GM23338 (cell line): ENCODE measurements at regions not wholly inside any gene's neighbourhood (a gene's known extent, or its start where the extent isn't known, plus 50 kb on each side); places are given as distances from the start of the nearest gene placed in this dataset.

ENCODE experiments used
- ATAC-seq: fragments of 200-7000 bp; cut with Tn5 transposase; 3 replicates; pipeline ENCODE4 v1.9.1; 2020
- DNase-seq: peaks from one replicate; pipeline ENCODE4 v3.0.0-alpha.2; 2015; ENCODE audit warnings: low spot score
- H2AFZ ChIP-seq: fragments of 200-600 bp; sonication (generic); 2 replicates; pipeline ENCODE4 v1.8.0; 2016; ENCODE audit warnings: antibody characterized with exemption, mild to moderate bottlenecking, moderate library complexity
- H3F3A ChIP-seq: fragments of 200-600 bp; sonication (generic); replicated peaks from 2 replicates; pipeline ENCODE4 v1.8.0; 2017; ENCODE audit warnings: antibody characterized with exemption, mixed run types, low read depth
- H3K27ac ChIP-seq: fragments of 200-600 bp; sonication (generic); 2 replicates; pipeline ENCODE4 v1.6.1; 2016; ENCODE audit warnings: low read depth
- H3K27me3 ChIP-seq: fragments of 200-600 bp; sonication (generic); 2 replicates; pipeline ENCODE4 v1.8.0; 2016; ENCODE audit warnings: mild to moderate bottlenecking, mixed run types, moderate library complexity; ENCODE audit not compliant: insufficient read depth
- H3K36me3 ChIP-seq: fragments of 200-600 bp; sonication (generic); 2 replicates; pipeline ENCODE4 v1.8.0; 2016; ENCODE audit warnings: mild to moderate bottlenecking; ENCODE audit not compliant: insufficient read depth
- H3K4me1 ChIP-seq: fragments of 200-600 bp; sonication (generic); 2 replicates; pipeline ENCODE4 v1.8.0; 2016; ENCODE audit warnings: mild to moderate bottlenecking, moderate library complexity; ENCODE audit not compliant: insufficient read depth
- H3K4me2 ChIP-seq: fragments of 200-600 bp; sonication (generic); 2 replicates; pipeline ENCODE4 v1.7.1; 2017; ENCODE audit warnings: mixed run types
- H3K4me3 ChIP-seq: fragments of 200-600 bp; sonication (generic); 2 replicates; pipeline ENCODE4 v1.6.1; 2016; ENCODE audit warnings: mixed run types
- H3K79me2 ChIP-seq: fragments of 200-600 bp; sonication (generic); replicated peaks from 2 replicates; pipeline ENCODE4 v1.8.0; 2017; ENCODE audit warnings: mild to moderate bottlenecking; ENCODE audit not compliant: insufficient read depth
- H3K9me2 ChIP-seq: fragments of 200-600 bp; sonication (generic); 2 replicates; pipeline ENCODE4 v1.8.0; 2017; ENCODE audit not compliant: insufficient read depth
- H4K20me1 ChIP-seq: fragments of 200-600 bp; sonication (generic); replicated peaks from 2 replicates; pipeline ENCODE4 v1.8.0; 2017; ENCODE audit warnings: mild to moderate bottlenecking; ENCODE audit not compliant: insufficient read depth
- H3K27ac Mint-ChIP-seq: 2 replicates; pipeline ENCODE4 v1.8.0; 2020; ENCODE audit warnings: inconsistent platforms, mild to moderate bottlenecking, moderate library complexity, mixed read lengths
- H3K27me3 Mint-ChIP-seq: 3 replicates; pipeline ENCODE4 v1.8.0; 2022; ENCODE audit warnings: low read depth, mild to moderate bottlenecking, moderate library complexity, mixed read lengths, inconsistent platforms; ENCODE audit not compliant: insufficient read depth, poor library complexity
- H3K36me3 Mint-ChIP-seq: 3 replicates; pipeline ENCODE4 v1.8.0; 2021; ENCODE audit warnings: low read depth, mild to moderate bottlenecking, inconsistent platforms, moderate library complexity, mixed read lengths
- H3K4me1 Mint-ChIP-seq: 3 replicates; pipeline ENCODE4 v1.8.0; 2020; ENCODE audit warnings: mild to moderate bottlenecking, inconsistent platforms, mixed read lengths
- H3K4me3 Mint-ChIP-seq: 3 replicates; pipeline ENCODE4 v1.8.0; 2021; ENCODE audit warnings: moderate library complexity, mild to moderate bottlenecking, inconsistent platforms, mixed read lengths
- H3K9me3 Mint-ChIP-seq: 3 replicates; pipeline ENCODE4 v1.8.0; 2020; ENCODE audit warnings: moderate library complexity, mild to moderate bottlenecking, inconsistent platforms, mixed read lengths
- CREB1 ChIP-seq: fragments of 250-450 bp; sonication (Bioruptor Pico); IDR thresholded peaks from 2 replicates; pipeline ENCODE4 v1.5.0; 2020; ENCODE audit warnings: low read depth, mild to moderate bottlenecking, moderate library complexity
- EZH2 ChIP-seq: fragments of 200-600 bp; sonication (generic); IDR thresholded peaks from one replicate; pipeline ENCODE4 v1.8.0; 2017; ENCODE audit warnings: antibody characterized with exemption, mild to moderate bottlenecking, low read depth; ENCODE audit not compliant: unreplicated experiment
- EZH2phosphoT487 ChIP-seq: fragments of 200-600 bp; sonication (generic); IDR thresholded peaks from one replicate; pipeline ENCODE4 v1.8.1; 2018; ENCODE audit warnings: antibody characterized with exemption; ENCODE audit not compliant: unreplicated experiment
- JUNB ChIP-seq: IDR thresholded peaks from one replicate; pipeline ENCODE4 v1.6.1; 2016; ENCODE audit warnings: antibody characterized with exemption; ENCODE audit not compliant: unreplicated experiment
- NANOG ChIP-seq: IDR thresholded peaks from 2 replicates; pipeline ENCODE4 v1.6.1; 2016; ENCODE audit warnings: antibody characterized with exemption, borderline replicate concordance
- POLR2AphosphoS5 ChIP-seq: IDR thresholded peaks from 2 replicates; pipeline ENCODE4 v1.6.1; 2016; ENCODE audit warnings: antibody characterized with exemption, low read depth
- STAT1 ChIP-seq: IDR thresholded peaks from one replicate; pipeline ENCODE4 v1.6.1; 2016; ENCODE audit warnings: antibody characterized with exemption; ENCODE audit not compliant: unreplicated experiment
- ZNF114 ChIP-seq: fragments of 250-450 bp; sonication (Bioruptor Pico); IDR thresholded peaks from 2 replicates; pipeline ENCODE4 v1.5.0; 2020; ENCODE audit warnings: mild to moderate bottlenecking, moderate library complexity
- ZNF331 ChIP-seq: fragments of 250-450 bp; sonication (Bioruptor Pico); IDR thresholded peaks from 2 replicates; pipeline ENCODE4 v1.5.0; 2020; ENCODE audit warnings: low read depth, mild to moderate bottlenecking, moderate library complexity
- TF ChIP-seq, protein P1 (sequence below): IDR thresholded peaks from 2 replicates; pipeline ENCODE4 v1.6.1; 2016; ENCODE audit warnings: antibody characterized with exemption
- TF ChIP-seq, protein P2 (sequence below), 2 experiments: fragments of 200-600 bp in 1 of 2; sonication (generic) in 1 of 2; conservative IDR thresholded peaks; 2 replicates each; pipeline versions ENCODE4 v1.5.1 to v1.6.1; 2016 to 2017; ENCODE audit warnings: antibody characterized with exemption in 2 of 2, low read depth in 2 of 2, mild to moderate bottlenecking in 2 of 2, moderate library complexity in 1 of 2
- TF ChIP-seq, protein P3 (sequence below): IDR thresholded peaks from one replicate; pipeline ENCODE4 v1.6.1; 2018; ENCODE audit warnings: antibody characterized with exemption; ENCODE audit not compliant: unreplicated experiment
- TF ChIP-seq, protein P4 (sequence below): fragments of 250-450 bp; sonication (Bioruptor Pico); IDR thresholded peaks from 2 replicates; pipeline ENCODE4 v1.5.0; 2020; ENCODE audit warnings: mild to moderate bottlenecking, moderate library complexity

DNA sequence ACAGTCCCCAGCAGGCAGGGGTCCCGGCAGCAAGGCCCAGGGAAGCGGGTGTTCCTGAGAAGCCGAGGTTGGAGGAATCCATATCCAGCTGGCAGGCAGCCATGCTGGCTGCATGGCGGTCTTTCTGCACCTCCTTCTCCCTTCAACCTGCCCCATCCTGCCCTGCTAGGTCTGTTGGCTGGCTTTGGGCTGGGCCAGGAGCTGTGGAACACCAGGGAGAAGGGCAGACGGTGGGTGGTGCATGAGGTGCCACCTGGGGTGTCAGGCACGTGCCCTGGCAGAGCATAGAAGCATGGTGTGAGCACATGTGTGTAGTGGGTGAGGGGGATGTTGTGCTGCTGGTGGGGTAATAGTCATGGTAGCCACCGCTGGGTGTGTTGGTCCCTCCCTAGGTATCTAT is 150.1 kb downstream of the PJA1 start:
- no peaks in the 10 kb centered on the region for H3K27me3 ChIP-seq
- H3K9me3 Mint-ChIP-seq: no peaks in the 10 kb centered on the region
- H3K9me2 ChIP-seq: no peaks in the 10 kb centered on the region
- no peak overlapping the region for H3K4me3 ChIP-seq
- H3K4me3 Mint-ChIP-seq: no peak overlapping the region
- no peak overlapping the region for H3K27ac Mint-ChIP-seq
- peaks cover 3% of the 10 kb centered on the region; the same call in 2 of the 3 replicates for H3K4me1 Mint-ChIP-seq
- peaks cover 6% of the 10 kb centered on the region for H3K27me3 Mint-ChIP-seq
- H3K79me2 ChIP-seq: no peaks in the 10 kb centered on the region
- no peak overlapping the region for H3K27ac ChIP-seq
- no peaks in the 10 kb centered on the region for H3K36me3 ChIP-seq
- TF ChIP-seq NANOG (no peak), POLR2AphosphoS5 (no peak), ZNF114 (CRISPR knock-in tag) (no peak), CREB1 (CRISPR knock-in tag) (no peak), ZNF331 (no peak), JUNB (no peak), EZH2 (no peak), STAT1 (no peak), EZH2phosphoT487 (no peak)
- TF ChIP-seq, protein P1, sequence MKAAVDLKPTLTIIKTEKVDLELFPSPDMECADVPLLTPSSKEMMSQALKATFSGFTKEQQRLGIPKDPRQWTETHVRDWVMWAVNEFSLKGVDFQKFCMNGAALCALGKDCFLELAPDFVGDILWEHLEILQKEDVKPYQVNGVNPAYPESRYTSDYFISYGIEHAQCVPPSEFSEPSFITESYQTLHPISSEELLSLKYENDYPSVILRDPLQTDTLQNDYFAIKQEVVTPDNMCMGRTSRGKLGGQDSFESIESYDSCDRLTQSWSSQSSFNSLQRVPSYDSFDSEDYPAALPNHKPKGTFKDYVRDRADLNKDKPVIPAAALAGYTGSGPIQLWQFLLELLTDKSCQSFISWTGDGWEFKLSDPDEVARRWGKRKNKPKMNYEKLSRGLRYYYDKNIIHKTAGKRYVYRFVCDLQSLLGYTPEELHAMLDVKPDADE: no peak
- TF ChIP-seq, protein P2, sequence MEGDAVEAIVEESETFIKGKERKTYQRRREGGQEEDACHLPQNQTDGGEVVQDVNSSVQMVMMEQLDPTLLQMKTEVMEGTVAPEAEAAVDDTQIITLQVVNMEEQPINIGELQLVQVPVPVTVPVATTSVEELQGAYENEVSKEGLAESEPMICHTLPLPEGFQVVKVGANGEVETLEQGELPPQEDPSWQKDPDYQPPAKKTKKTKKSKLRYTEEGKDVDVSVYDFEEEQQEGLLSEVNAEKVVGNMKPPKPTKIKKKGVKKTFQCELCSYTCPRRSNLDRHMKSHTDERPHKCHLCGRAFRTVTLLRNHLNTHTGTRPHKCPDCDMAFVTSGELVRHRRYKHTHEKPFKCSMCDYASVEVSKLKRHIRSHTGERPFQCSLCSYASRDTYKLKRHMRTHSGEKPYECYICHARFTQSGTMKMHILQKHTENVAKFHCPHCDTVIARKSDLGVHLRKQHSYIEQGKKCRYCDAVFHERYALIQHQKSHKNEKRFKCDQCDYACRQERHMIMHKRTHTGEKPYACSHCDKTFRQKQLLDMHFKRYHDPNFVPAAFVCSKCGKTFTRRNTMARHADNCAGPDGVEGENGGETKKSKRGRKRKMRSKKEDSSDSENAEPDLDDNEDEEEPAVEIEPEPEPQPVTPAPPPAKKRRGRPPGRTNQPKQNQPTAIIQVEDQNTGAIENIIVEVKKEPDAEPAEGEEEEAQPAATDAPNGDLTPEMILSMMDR (conservative IDR thresholded peaks at IDR 0.05; ENCODE audit: low read depth in 2 of 2): no peak
- TF ChIP-seq, protein P3, sequence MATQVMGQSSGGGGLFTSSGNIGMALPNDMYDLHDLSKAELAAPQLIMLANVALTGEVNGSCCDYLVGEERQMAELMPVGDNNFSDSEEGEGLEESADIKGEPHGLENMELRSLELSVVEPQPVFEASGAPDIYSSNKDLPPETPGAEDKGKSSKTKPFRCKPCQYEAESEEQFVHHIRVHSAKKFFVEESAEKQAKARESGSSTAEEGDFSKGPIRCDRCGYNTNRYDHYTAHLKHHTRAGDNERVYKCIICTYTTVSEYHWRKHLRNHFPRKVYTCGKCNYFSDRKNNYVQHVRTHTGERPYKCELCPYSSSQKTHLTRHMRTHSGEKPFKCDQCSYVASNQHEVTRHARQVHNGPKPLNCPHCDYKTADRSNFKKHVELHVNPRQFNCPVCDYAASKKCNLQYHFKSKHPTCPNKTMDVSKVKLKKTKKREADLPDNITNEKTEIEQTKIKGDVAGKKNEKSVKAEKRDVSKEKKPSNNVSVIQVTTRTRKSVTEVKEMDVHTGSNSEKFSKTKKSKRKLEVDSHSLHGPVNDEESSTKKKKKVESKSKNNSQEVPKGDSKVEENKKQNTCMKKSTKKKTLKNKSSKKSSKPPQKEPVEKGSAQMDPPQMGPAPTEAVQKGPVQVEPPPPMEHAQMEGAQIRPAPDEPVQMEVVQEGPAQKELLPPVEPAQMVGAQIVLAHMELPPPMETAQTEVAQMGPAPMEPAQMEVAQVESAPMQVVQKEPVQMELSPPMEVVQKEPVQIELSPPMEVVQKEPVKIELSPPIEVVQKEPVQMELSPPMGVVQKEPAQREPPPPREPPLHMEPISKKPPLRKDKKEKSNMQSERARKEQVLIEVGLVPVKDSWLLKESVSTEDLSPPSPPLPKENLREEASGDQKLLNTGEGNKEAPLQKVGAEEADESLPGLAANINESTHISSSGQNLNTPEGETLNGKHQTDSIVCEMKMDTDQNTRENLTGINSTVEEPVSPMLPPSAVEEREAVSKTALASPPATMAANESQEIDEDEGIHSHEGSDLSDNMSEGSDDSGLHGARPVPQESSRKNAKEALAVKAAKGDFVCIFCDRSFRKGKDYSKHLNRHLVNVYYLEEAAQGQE: no peak
- TF ChIP-seq, protein P4, sequence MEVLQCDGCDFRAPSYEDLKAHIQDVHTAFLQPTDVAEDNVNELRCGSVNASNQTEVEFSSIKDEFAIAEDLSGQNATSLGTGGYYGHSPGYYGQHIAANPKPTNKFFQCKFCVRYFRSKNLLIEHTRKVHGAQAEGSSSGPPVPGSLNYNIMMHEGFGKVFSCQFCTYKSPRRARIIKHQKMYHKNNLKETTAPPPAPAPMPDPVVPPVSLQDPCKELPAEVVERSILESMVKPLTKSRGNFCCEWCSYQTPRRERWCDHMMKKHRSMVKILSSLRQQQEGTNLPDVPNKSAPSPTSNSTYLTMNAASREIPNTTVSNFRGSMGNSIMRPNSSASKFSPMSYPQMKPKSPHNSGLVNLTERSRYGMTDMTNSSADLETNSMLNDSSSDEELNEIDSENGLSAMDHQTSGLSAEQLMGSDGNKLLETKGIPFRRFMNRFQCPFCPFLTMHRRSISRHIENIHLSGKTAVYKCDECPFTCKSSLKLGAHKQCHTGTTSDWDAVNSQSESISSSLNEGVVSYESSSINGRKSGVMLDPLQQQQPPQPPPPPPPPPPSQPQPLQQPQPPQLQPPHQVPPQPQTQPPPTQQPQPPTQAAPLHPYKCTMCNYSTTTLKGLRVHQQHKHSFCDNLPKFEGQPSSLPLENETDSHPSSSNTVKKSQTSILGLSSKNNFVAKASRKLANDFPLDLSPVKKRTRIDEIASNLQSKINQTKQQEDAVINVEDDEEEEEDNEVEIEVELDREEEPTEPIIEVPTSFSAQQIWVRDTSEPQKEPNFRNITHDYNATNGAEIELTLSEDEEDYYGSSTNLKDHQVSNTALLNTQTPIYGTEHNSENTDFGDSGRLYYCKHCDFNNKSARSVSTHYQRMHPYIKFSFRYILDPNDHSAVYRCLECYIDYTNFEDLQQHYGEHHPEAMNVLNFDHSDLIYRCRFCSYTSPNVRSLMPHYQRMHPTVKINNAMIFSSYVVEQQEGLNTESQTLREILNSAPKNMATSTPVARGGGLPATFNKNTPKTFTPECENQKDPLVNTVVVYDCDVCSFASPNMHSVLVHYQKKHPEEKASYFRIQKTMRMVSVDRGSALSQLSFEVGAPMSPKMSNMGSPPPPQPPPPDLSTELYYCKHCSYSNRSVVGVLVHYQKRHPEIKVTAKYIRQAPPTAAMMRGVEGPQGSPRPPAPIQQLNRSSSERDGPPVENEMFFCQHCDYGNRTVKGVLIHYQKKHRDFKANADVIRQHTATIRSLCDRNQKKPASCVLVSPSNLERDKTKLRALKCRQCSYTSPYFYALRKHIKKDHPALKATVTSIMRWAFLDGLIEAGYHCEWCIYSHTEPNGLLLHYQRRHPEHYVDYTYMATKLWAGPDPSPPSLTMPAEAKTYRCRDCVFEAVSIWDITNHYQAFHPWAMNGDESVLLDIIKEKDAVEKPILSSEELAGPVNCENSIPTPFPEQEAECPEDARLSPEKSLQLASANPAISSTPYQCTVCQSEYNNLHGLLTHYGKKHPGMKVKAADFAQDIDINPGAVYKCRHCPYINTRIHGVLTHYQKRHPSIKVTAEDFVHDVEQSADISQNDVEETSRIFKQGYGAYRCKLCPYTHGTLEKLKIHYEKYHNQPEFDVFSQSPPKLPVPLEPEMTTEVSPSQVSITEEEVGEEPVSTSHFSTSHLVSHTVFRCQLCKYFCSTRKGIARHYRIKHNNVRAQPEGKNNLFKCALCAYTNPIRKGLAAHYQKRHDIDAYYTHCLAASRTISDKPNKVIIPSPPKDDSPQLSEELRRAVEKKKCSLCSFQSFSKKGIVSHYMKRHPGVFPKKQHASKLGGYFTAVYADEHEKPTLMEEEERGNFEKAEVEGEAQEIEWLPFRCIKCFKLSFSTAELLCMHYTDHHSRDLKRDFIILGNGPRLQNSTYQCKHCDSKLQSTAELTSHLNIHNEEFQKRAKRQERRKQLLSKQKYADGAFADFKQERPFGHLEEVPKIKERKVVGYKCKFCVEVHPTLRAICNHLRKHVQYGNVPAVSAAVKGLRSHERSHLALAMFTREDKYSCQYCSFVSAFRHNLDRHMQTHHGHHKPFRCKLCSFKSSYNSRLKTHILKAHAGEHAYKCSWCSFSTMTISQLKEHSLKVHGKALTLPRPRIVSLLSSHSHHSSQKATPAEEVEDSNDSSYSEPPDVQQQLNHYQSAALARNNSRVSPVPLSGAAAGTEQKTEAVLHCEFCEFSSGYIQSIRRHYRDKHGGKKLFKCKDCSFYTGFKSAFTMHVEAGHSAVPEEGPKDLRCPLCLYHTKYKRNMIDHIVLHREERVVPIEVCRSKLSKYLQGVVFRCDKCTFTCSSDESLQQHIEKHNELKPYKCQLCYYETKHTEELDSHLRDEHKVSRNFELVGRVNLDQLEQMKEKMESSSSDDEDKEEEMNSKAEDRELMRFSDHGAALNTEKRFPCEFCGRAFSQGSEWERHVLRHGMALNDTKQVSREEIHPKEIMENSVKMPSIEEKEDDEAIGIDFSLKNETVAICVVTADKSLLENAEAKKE: no peak
- no peak overlapping the region for H3K4me2 ChIP-seq
- H2AFZ ChIP-seq: no peak overlapping the region
- DNase-seq (no peak), ATAC-seq (no peak)
- no peaks in the 10 kb centered on the region for H3F3A ChIP-seq
- H4K20me1 ChIP-seq: no peaks in the 10 kb centered on the region
- no peaks in the 10 kb centered on the region for H3K36me3 Mint-ChIP-seq
- no peaks in the 10 kb centered on the region for H3K4me1 ChIP-seq
